ENCODE measurements at regions not wholly inside any gene's neighbourhood (a gene's known extent, or its start where the extent isn't known, plus 50 kb on each side); places are given as distances from the start of the nearest gene placed in this dataset.
"Not testable (repeated sequence)": the region's sequence is repeated elsewhere in the genome, so short reads cannot be mapped to it uniquely, and the experiment has no call there.

DNA sequence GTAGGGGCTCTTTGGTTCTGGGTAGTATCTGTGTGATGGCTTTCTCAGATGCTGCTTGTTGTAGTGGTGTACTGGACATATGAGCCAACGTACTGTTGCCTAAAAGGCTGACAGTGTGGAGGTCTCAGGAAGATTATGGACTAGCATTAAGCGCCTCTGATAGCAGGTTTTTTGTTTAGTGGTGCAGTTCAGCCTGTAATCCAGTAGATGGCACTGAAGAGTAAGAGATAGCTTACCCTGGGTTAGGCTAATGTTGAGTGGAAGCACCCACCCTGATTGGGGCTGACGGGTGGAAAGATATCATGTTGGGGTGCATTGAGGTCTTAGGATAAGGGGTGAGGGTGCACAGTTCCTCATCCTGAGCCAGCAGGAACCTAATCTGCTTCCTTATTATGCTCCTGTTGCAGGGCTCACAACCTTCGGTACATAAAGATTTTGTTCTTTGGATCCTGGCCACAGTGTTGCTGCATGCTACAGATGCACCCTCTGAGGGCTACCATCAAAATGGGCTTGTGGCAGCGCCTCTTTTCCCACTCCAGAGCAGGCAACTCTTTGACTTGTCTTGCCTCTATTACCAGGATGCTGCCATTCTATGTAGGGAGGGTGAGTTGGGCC, 79.6 kb downstream of the MSTN start:
- Histone ChIP-seq H3K36me3 (no peaks in the 10 kb centered on the region), H3K4me3 (no peak overlapping the region), H3K27me3 (no peaks in the 10 kb centered on the region), H3K9me3 (peaks cover 0 to 63% (median 35%) of the 10 kb centered on the region in 12 donors), H3K4me1 (no peaks in the 10 kb centered on the region), H3K27ac (no peak overlapping the region)
- intact Hi-C loops (cut with DNase I), result no loop called here
- TF ChIP-seq, protein P1, sequence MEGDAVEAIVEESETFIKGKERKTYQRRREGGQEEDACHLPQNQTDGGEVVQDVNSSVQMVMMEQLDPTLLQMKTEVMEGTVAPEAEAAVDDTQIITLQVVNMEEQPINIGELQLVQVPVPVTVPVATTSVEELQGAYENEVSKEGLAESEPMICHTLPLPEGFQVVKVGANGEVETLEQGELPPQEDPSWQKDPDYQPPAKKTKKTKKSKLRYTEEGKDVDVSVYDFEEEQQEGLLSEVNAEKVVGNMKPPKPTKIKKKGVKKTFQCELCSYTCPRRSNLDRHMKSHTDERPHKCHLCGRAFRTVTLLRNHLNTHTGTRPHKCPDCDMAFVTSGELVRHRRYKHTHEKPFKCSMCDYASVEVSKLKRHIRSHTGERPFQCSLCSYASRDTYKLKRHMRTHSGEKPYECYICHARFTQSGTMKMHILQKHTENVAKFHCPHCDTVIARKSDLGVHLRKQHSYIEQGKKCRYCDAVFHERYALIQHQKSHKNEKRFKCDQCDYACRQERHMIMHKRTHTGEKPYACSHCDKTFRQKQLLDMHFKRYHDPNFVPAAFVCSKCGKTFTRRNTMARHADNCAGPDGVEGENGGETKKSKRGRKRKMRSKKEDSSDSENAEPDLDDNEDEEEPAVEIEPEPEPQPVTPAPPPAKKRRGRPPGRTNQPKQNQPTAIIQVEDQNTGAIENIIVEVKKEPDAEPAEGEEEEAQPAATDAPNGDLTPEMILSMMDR (IDR thresholded peaks at IDR 0.05), result peak in 2 of 12 donors; percentile 13 to 22
- TF ChIP-seq POLR2A (IDR thresholded peaks at IDR 0.05), result no peak
- ATAC-seq, result no peak
- 70 to 77% (median 75%) methylated on average over 4 to 5 of the region's 5 CpGs for WGBS, 4 donors
- DNase-seq, result no peak

DNA sequence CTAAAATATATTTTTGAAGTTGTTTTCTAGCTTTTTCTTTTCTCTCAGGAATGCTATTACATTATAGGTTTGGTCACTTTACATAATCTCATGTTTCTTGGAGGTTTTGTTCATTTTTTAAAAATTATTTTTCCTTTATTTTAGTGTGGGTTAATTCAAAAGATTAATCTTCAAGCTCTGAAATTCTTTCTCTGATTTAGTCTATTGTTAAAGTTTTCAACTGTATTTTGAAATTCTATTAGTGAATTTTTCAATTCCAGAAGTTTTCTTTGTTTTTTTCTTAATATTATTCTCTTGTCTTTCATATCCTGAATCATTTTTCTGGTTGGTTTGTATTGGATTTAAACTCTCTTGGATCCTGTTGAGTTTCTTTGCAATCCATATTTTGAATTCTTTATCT, 80.4 kb downstream of the MSTN start:
- Histone ChIP-seq H3K4me1 (no peaks in the 10 kb centered on the region), H3K9me3 (peaks cover 0 to 63% (median 35%) of the 10 kb centered on the region in 12 donors), H3K36me3 (no peaks in the 10 kb centered on the region), H3K4me3 (no peak overlapping the region), H3K27me3 (no peaks in the 10 kb centered on the region), H3K27ac (no peak overlapping the region)
- DNase-seq, result no peak
- intact Hi-C loops (cut with DNase I), result no loop called here
- ATAC-seq, result no peak
- TF ChIP-seq, protein P1 (IDR thresholded peaks at IDR 0.05), result no peak
- no peak for TF ChIP-seq POLR2A (IDR thresholded peaks at IDR 0.05)

DNA sequence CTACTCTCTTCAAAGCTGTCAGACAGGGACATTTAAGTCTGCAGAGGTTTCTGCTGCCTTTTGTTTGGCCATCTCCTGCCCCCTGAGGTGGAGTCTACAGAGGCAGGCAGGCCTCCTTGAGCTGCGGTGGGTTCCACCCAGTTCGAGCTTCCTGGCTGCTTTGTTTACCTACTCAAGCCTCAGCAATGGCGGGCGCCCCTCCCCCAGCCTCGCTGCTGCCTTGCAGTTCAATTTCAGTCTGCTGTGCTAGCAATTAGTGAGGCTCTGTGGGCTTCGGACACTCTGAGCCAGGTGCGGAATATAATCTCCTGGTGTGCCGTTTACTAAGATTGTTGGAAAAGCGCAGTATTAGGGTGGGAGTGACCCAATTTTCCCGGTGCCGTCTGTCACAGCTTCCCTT, 86.0 kb downstream of the MSTN start:
- ATAC-seq; H3K27ac ChIP-seq; DNase-seq; intact Hi-C loops (cut with DNase I); H3K27me3 ChIP-seq; H3K4me1 ChIP-seq; H3K36me3 ChIP-seq; H3K4me3 ChIP-seq: not testable (repeated sequence)
- WGBS, 4 donors, result 92 to 94% (median 93%) methylated on average over 11 of the region's 11 CpGs
- peaks cover 0 to 36% (median 7%) of the 10 kb centered on the region in 12 donors for H3K9me3 ChIP-seq

DNA sequence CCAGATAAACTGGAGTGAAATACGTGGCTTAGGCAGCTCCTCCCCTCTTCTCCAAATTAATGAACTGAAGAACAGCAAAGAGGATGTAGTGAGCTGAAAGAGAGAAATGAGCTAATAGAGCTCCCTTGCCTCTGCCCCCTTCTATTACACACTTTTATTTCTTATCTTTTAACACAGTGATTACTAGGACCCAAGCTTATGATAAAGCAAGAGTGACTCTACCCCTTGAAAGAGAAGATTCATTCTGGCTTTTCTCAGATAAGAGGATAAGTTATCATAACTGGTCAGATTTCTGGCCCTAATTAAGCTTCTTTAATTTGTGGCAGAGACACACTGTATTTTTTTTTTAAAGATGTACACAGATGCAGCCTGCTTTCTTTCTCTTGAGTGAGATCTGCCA, 102.2 kb downstream of the MSTN start:
- 27 to 37% (median 34%) methylated on average over 1 of the region's 1 CpG for WGBS, 4 donors
- Histone ChIP-seq H3K4me1 (no peaks in the 10 kb centered on the region), H3K36me3 (no peaks in the 10 kb centered on the region), H3K27me3 (no peaks in the 10 kb centered on the region), H3K27ac (no peak overlapping the region), H3K9me3 (peaks cover 0 to 9% (median 0%) of the 10 kb centered on the region in 12 donors), H3K4me3 (no peak overlapping the region)
- DNase-seq (no peak), ATAC-seq (no peak)
- intact Hi-C loops (cut with DNase I), result no loop called here
- TF ChIP-seq, protein P1 (IDR thresholded peaks at IDR 0.05), result no peak
- no peak for TF ChIP-seq POLR2A (IDR thresholded peaks at IDR 0.05)

DNA sequence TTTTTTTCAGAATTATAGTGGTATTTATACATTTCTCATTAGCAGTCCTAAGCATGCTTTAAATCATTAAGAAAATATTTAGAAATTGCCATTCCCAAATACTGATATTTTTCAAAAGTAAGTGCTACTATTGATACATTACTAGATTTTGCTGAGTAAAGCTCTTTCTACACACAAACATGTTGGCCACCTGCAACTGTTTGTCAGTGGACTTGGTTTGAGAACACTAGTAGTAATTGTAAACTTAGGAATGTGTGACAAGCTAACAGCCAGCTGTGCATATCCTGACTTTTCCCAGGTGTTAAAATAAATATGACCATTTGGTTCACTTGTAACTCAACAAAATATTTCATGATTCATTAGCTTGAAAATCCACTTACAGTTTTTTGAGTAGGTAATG, 103.1 kb downstream of the MSTN start:
- H3K9me3 ChIP-seq, result peaks cover 0 to 7% (median 0%) of the 10 kb centered on the region in 12 donors
- no peaks in the 10 kb centered on the region for H3K27me3 ChIP-seq
- no peak overlapping the region for H3K27ac ChIP-seq
- DNase-seq (no peak), ATAC-seq (no peak)
- no peaks in the 10 kb centered on the region for H3K36me3 ChIP-seq
- H3K4me1 ChIP-seq, result no peaks in the 10 kb centered on the region
- H3K4me3 ChIP-seq, result no peak overlapping the region
- intact Hi-C loops (cut with DNase I), result no loop called here
- TF ChIP-seq POLR2A (IDR thresholded peaks at IDR 0.05), result no peak
- TF ChIP-seq, protein P1 (IDR thresholded peaks at IDR 0.05), result no peak

All from heart left ventricle (tissue), 16 donors.